ENCODE measurements at regions not wholly inside any gene's neighbourhood (a gene's known extent, or its start where the extent isn't known, plus 50 kb on each side); places are given as distances from the start of the nearest gene placed in this dataset.

DNA sequence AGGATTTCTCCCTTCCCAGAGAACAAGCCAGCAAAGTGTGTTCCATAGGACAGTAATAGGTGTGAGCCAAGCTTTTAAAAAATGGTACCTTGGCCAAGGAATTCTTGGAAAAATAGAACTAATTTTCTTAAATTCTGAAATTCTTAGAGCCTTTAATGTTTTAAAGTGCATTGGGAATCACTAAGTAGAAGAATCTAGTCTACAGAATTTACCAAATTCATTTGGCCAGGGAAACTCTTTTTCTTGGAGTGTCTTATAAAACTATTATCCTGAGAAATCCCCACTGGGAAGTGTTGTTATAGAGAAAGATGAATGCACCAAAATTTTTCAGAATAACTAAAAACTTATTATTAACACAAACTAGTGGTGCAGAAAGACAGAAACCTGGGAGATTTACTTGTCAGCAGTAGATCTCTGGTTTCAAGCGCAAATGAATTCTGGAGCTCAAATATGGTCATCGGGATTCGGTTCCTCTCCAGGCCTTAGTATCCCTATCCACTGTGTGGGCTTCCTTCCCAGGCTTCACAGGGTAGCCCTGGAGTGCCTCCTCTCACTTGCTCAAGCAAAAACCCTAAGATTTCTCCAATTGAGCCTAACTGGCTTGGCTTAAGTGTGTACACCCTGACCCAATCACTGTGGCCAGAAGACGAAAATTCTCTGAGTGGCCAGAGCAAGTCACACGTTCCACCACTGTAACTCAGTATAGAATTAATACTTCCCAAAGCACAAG, 217.8 kb downstream of the CHD9NB start:
- no peak for DNase-seq (ENCODE audit: low read depth)
- TF ChIP-seq, protein P1, sequence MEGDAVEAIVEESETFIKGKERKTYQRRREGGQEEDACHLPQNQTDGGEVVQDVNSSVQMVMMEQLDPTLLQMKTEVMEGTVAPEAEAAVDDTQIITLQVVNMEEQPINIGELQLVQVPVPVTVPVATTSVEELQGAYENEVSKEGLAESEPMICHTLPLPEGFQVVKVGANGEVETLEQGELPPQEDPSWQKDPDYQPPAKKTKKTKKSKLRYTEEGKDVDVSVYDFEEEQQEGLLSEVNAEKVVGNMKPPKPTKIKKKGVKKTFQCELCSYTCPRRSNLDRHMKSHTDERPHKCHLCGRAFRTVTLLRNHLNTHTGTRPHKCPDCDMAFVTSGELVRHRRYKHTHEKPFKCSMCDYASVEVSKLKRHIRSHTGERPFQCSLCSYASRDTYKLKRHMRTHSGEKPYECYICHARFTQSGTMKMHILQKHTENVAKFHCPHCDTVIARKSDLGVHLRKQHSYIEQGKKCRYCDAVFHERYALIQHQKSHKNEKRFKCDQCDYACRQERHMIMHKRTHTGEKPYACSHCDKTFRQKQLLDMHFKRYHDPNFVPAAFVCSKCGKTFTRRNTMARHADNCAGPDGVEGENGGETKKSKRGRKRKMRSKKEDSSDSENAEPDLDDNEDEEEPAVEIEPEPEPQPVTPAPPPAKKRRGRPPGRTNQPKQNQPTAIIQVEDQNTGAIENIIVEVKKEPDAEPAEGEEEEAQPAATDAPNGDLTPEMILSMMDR (IDR thresholded peaks at IDR 0.05; ENCODE audit: insufficient read depth, low read length) = no peak

DNA sequence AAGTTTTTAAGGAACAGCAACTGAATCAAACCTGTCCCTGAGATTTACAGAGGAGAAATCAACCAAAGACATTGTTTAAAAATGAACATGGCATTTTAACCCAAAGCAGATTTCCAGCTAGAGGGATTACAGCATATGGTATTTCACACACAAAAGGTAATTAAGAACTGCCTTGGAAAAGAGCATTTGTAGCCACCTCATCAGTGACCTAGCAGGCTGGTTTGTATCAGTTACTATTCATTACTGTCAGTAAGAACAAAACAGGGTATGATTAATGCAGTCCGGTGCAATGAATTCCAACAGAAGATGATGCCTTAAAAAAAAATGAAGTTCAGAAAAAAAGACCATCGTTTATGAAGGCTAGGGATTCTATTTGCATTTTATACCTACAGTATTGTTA, 219.9 kb downstream of the CHD9NB start:
- no peak overlapping the region for H3K4me3 ChIP-seq (ENCODE audit: low read depth, low read length)
- TF ChIP-seq, protein P1 (IDR thresholded peaks at IDR 0.05; ENCODE audit: insufficient read depth, low read length) = no peak
- DNase-seq (ENCODE audit: low read depth) = no peak

More for the DNA sequence above, 217.8 kb downstream of the CHD9NB start:
- H3K4me3 ChIP-seq (ENCODE audit: low read depth, low read length) = no peak overlapping the region

DNA sequence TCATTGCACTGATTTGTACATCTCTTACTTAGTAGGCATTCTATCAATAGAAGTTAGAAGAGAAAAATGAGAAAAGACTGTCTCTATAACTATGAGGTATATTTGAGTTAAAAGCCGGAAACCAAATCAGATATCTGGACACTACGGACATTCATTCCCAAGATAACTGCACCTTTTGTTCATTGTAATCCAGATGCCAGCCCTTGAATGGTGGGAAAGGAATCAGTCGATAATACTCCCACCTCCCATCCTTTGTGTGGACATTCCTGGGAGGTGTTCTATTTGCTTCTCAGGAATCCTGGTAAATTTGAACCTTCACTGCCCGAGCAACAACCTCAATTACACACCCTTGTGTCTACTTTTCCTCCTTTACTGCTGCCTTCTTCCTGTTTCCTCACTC, 225.2 kb downstream of the CHD9NB start:
- H3K4me3 ChIP-seq (ENCODE audit: low read depth, low read length) = no peak overlapping the region
- no peak for DNase-seq (ENCODE audit: low read depth)

DNA sequence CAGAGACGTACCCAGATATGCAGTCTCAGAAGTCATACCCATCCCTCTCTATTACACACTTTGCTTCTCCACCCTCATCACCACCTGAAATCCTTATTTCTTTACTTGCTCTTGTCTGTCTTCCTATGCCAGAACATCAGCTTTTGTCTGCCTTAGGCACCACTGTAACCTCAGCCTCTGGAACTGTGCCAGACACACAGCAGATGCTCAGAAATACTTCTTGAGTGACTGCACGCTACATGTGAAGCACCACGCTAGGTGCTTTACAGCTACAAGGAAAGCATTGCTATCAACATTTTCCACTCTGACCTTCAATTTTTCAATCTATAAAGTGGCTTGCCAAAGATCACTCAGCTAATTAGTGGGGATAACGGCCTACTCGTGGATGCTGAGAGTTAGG, 226.8 kb downstream of the CHD9NB start:
- DNase-seq (ENCODE audit: low read depth) = no peak
- TF ChIP-seq, protein P1 (IDR thresholded peaks at IDR 0.05; ENCODE audit: insufficient read depth, low read length) = no peak
- H3K4me3 ChIP-seq (ENCODE audit: low read depth, low read length) = no peak overlapping the region

More for the DNA sequence above, 225.2 kb downstream of the CHD9NB start:
- TF ChIP-seq, protein P1 (IDR thresholded peaks at IDR 0.05; ENCODE audit: insufficient read depth, low read length) = no peak

DNA sequence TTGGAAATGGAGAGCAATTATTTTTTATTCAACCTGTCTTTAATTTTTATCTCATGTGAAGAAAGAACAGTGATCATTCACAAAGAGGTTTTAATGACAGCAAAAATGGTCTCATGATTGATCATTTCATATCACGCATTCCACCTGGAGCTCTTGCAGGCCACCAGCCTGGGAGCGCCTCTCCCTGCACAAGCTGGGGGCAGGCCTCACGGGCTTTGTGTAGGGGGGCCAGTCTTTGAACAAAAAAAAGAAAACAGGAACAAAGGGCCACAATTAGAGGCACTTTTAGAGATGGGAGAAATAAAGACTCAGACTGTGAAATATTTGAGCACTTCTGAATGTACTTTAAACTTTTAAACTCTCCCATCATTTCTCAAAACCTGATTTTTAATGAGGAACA, 232.9 kb downstream of the CHD9NB start:
- TF ChIP-seq, protein P1 (IDR thresholded peaks at IDR 0.05; ENCODE audit: insufficient read depth, low read length) = no peak
- DNase-seq (ENCODE audit: low read depth) = no peak
- no peak overlapping the region for H3K4me3 ChIP-seq (ENCODE audit: low read depth, low read length)

DNA sequence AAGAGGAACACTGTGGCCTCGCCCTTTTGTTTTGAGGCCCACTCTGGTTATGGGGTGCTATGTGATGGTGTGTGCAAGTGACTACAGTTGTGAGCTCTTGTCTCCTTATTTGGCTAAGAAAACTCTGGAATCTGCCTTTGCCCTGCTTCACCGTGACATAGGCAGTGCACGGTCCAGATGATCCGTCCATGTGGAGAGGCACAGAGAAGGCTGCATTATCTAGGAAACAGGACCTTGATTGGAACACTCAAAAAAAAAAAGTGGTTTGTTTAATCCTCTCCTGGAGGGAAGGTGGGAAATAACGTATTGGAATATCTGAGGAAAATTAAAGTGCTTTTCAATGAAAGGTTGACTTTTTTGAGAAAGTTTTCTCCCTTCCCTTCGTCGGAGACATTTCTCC, 233.3 kb downstream of the CHD9NB start:
- H3K4me3 ChIP-seq (ENCODE audit: low read depth, low read length) = no peak overlapping the region
- TF ChIP-seq, protein P1 (IDR thresholded peaks at IDR 0.05; ENCODE audit: insufficient read depth, low read length) = no peak
- DNase-seq (ENCODE audit: low read depth) = no peak

DNA sequence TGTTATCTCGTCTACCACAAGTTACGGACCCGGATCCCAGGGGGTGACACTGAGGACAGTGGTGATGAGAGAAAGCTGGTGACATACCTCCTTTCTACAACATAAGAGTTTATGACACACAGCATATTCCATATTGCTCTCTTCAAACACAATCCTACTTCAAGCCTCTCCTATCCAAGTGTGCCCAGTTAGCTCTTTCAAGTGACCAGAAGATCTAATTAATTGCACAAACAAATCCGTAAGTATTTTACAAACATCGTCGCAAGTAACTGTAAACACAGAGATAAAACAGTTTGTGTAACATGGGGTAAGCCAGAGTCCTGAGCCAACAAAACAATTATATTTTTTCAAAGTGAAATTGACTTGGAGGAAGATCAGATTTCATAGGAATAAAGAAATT, 235.0 kb downstream of the CHD9NB start:
- TF ChIP-seq, protein P1 (IDR thresholded peaks at IDR 0.05; ENCODE audit: insufficient read depth, low read length) = no peak

More for the DNA sequence above, 235.0 kb downstream of the CHD9NB start:
- no peak for DNase-seq (ENCODE audit: low read depth)
- no peak overlapping the region for H3K4me3 ChIP-seq (ENCODE audit: low read depth, low read length)

All from fibroblast of the aortic adventitia (primary cell).